ENCODE measurements at regions not wholly inside any gene's neighbourhood (a gene's known extent, or its start where the extent isn't known, plus 50 kb on each side); places are given as distances from the start of the nearest gene placed in this dataset.

DNA sequence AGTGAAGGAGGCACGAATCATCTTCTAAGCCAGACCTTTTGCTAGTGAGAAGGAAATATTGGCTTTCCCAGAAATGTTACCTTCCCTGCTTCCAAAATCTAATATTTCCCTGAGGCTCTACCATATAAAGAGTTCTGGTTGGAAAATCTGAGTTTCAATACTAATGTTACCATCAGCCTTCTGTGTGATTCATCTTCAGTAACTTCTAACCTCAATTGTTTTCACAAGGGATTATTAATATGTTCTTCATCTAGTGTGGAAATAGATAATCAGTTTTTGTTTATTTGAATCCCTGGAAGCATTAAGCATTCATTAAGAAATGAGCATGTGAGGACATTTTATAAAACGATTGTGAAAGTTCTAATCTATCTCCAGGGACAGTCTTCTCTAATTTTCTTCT is 720.9 kb downstream of the AACS start:
- no peak for DNase-seq
- intact Hi-C loops (cut with DNase I), result no loop called here
- no peak overlapping the region for H3K9ac ChIP-seq (ENCODE audit: low read length in 3 of 3)
- no peaks in the 10 kb centered on the region for H3K36me3 ChIP-seq (ENCODE audit: control insufficient read depth in 2 of 3, insufficient read depth in 3 of 3, low read length in 3 of 3)
- no peaks in the 10 kb centered on the region for H3K27me3 ChIP-seq (ENCODE audit: control insufficient read depth, insufficient read depth, low read length)
- H3K9me3 ChIP-seq (ENCODE audit: control insufficient read depth in 2 of 3, insufficient read depth in 1 of 3, low read length in 3 of 3), result peaks cover 0 to 9% (median 0%) of the 10 kb centered on the region in 3 donors
- H3K4me1 ChIP-seq (ENCODE audit: control insufficient read depth in 2 of 3, insufficient read depth in 2 of 3, low read depth in 1 of 3, low read length in 3 of 3), result no peaks in the 10 kb centered on the region
- no peak overlapping the region for H3K4me3 ChIP-seq (ENCODE audit: low read length in 3 of 3)
- H3K27ac ChIP-seq (ENCODE audit: low read depth in 2 of 2, low read length in 2 of 2), result no peak overlapping the region
- TF ChIP-seq, protein P1, sequence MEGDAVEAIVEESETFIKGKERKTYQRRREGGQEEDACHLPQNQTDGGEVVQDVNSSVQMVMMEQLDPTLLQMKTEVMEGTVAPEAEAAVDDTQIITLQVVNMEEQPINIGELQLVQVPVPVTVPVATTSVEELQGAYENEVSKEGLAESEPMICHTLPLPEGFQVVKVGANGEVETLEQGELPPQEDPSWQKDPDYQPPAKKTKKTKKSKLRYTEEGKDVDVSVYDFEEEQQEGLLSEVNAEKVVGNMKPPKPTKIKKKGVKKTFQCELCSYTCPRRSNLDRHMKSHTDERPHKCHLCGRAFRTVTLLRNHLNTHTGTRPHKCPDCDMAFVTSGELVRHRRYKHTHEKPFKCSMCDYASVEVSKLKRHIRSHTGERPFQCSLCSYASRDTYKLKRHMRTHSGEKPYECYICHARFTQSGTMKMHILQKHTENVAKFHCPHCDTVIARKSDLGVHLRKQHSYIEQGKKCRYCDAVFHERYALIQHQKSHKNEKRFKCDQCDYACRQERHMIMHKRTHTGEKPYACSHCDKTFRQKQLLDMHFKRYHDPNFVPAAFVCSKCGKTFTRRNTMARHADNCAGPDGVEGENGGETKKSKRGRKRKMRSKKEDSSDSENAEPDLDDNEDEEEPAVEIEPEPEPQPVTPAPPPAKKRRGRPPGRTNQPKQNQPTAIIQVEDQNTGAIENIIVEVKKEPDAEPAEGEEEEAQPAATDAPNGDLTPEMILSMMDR (IDR thresholded peaks at IDR 0.05; ENCODE audit: borderline replicate concordance, extremely low read depth, insufficient read depth), result no peak
- no peak for FAIRE-seq

- no peak overlapping the region for H3K27ac ChIP-seq (ENCODE audit: low read depth in 2 of 2, low read length in 2 of 2)
- TF ChIP-seq, protein P1 (IDR thresholded peaks at IDR 0.05; ENCODE audit: borderline replicate concordance, extremely low read depth, insufficient read depth), result no peak
- DNase-seq, result no peak
- no peaks in the 10 kb centered on the region for H3K27me3 ChIP-seq (ENCODE audit: control insufficient read depth, insufficient read depth, low read length)
- no peaks in the 10 kb centered on the region for H3K4me1 ChIP-seq (ENCODE audit: control insufficient read depth in 2 of 3, insufficient read depth in 2 of 3, low read depth in 1 of 3, low read length in 3 of 3)
- H3K4me3 ChIP-seq (ENCODE audit: low read length in 3 of 3), result no peak overlapping the region
- no peak overlapping the region for H3K9ac ChIP-seq (ENCODE audit: low read length in 3 of 3)
- FAIRE-seq, result no peak
- peaks cover 0 to 8% (median 0%) of the 10 kb centered on the region in 3 donors for H3K9me3 ChIP-seq (ENCODE audit: control insufficient read depth in 2 of 3, insufficient read depth in 1 of 3, low read length in 3 of 3)
- H3K36me3 ChIP-seq (ENCODE audit: control insufficient read depth in 2 of 3, insufficient read depth in 3 of 3, low read length in 3 of 3), result no peaks in the 10 kb centered on the region
- intact Hi-C loops (cut with DNase I), result no loop called here
Measured at GRCh38 chr12:125794401-125794800, 729.2 kb downstream of the AACS start.

GRCh38 chr12:125797421-125798175 is 732.4 kb downstream of the AACS start:
- FAIRE-seq (no peak), DNase-seq (no peak)
- H3K4me3 ChIP-seq (ENCODE audit: low read length in 3 of 3), result no peak overlapping the region
- H3K9ac ChIP-seq (ENCODE audit: low read length in 3 of 3), result no peak overlapping the region
- no peaks in the 10 kb centered on the region for H3K4me1 ChIP-seq (ENCODE audit: control insufficient read depth in 2 of 3, insufficient read depth in 2 of 3, low read depth in 1 of 3, low read length in 3 of 3)
- TF ChIP-seq, protein P1 (IDR thresholded peaks at IDR 0.05; ENCODE audit: borderline replicate concordance, extremely low read depth, insufficient read depth), result no peak
- H3K9me3 ChIP-seq (ENCODE audit: control insufficient read depth in 2 of 3, insufficient read depth in 1 of 3, low read length in 3 of 3), result peaks cover 0 to 4% (median 0%) of the 10 kb centered on the region in 3 donors
- no peak overlapping the region for H3K27ac ChIP-seq (ENCODE audit: low read depth in 2 of 2, low read length in 2 of 2)
- no peaks in the 10 kb centered on the region for H3K36me3 ChIP-seq (ENCODE audit: control insufficient read depth in 2 of 3, insufficient read depth in 3 of 3, low read length in 3 of 3)
- intact Hi-C loops (cut with DNase I), result no loop called here
- no peaks in the 10 kb centered on the region for H3K27me3 ChIP-seq (ENCODE audit: control insufficient read depth, insufficient read depth, low read length)
